Middle frontal gyrus (tissue), 1 donor: ENCODE measurements at regions not wholly inside any gene's neighbourhood (a gene's known extent, or its start where the extent isn't known, plus 50 kb on each side); places are given as distances from the start of the nearest gene placed in this dataset.

Experiments used
- DNase-seq: peaks from one replicate; pipeline ENCODE4 v3.0.0-alpha.2; 2015; ENCODE audit warnings: low spot score; ENCODE audit errors: extremely low spot score

DNA sequence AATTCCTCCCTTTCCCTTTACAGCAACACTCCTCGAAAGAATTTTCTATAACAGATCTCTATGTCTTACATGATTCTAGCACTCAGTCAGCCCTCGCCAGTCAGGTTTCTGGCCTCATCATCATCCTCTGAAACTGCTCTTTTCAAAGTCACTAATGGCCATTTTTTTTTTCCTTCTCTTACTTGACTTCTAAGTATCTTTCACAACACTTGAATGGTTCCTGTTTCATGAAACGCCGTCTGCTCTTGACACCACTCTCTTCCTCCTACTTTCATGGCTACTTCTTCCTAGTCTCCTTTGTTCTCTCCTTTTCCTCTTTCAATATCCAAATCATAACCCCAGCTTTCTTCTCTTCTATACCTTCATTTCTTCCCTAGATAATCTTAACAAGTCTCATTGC, 100.5 kb upstream of the NRP1 start:
- no peak for DNase-seq

DNA sequence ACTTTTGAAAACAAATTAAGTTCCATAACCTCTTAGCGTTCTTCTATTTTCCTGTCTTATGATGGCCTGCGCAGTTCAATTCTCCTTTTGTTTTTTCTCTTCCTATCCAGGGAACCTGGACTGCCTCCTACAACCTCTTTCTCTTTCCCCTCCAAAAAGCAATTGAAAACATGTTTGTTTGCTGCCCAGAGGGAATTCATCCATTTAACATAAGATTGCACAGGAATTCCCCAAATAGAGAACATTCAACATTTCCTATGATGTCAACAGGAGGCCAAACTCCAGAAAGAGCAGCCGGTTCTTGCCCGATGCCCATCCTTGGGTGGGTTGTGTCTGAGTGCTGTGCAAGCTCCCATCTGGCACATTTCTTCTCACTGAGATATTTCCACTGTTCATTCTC, 94.2 kb upstream of the NRP1 start:
- DNase-seq = no peak

- no peak for DNase-seq
Measured at GRCh38 chr10:33423154-33423529, 88.7 kb upstream of the NRP1 start.

DNA sequence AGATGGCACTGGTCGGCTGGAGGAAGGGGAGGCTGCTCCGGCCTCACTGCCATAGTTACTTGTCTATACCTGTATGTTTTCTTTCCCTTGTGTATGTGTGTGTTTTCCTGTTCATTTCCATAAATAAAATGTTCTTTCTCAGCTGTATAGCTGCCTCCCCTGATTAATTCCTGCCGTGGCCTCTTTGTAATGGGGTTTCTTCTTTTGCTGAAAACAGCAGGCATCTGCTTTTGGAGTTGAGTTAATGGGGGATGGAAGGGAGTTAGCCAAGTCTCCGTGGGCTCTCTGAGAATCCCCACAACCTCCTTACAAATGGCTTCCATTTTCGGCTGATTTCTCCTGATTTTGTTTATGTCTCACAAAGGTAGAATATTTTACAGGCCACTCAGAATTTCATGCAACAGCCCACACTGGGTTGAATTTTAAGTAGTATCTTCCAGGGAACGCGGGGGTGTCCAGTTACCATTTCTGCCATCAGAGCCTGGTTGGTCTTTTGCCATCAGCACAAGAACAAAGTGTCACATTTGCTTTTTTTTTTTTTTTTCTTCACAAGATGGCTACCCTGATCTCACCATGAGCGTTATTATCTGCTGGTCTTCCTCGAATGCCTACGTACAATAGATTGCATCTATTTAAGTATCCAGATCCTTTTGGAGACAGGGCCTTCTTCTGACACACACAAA, 88.1 kb upstream of the NRP1 start:
- no peak for DNase-seq

DNA sequence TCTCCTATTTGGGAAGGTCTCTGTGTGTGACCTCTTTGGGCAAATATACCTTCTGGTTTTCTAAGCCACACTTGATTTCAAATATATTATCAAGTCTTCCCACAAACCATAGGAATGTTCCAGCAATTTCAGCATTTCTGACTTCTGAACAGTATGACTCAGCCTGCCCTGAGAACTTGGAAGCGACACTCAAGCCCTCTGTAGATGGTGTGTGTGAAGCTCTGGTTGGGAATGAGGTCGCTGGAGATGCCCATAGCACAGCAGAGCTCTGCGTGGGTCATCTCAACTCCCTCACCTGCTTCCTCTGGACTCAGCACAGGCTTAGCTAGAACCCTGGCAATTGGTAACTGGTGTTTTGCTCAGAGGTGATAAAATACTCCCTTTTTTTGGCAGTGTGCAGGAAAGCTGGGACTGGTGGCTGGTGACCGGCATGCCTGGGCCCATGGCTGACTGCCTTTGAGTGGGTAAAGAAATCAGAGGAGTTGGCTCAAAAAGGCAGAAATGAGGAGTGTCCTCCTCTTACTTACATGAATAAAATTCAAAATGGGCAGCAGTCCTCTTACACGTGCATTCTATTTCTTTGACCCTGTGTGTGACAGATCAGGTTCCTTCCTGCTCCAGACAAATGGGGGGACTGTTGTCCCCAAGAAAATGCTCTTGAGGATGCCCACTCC, 87.5 kb upstream of the NRP1 start:
- no peak for DNase-seq

- no peak for DNase-seq
Measured at GRCh38 chr10:33419311-33419710, 84.8 kb upstream of the NRP1 start.

- DNase-seq = no peak
Measured at GRCh38 chr10:33418301-33418700, 83.8 kb upstream of the NRP1 start.

DNA sequence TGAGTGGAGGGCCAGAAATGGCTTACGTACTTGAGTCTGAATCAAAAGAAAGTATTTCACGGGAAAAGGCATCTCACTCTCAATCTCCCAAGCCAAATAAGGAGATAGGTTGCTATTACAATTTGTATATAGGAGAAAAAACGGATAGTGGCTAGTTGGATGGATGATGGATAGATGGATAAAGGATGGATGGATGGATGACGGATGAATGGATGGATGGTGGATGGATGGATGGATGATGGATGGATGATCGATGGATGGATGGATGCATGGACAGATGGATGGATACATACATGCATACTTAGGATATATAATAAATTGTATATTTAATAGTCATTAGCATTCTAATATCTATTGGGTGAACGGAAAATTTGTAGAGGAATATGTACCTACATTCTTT, 82.2 kb upstream of the NRP1 start:
- DNase-seq = no peak

GRCh38 chr10:33416209-33416608, 81.7 kb upstream of the NRP1 start:
- DNase-seq = no peak

GRCh38 chr10:33414841-33415240, 80.4 kb upstream of the NRP1 start:
- no peak for DNase-seq

DNA sequence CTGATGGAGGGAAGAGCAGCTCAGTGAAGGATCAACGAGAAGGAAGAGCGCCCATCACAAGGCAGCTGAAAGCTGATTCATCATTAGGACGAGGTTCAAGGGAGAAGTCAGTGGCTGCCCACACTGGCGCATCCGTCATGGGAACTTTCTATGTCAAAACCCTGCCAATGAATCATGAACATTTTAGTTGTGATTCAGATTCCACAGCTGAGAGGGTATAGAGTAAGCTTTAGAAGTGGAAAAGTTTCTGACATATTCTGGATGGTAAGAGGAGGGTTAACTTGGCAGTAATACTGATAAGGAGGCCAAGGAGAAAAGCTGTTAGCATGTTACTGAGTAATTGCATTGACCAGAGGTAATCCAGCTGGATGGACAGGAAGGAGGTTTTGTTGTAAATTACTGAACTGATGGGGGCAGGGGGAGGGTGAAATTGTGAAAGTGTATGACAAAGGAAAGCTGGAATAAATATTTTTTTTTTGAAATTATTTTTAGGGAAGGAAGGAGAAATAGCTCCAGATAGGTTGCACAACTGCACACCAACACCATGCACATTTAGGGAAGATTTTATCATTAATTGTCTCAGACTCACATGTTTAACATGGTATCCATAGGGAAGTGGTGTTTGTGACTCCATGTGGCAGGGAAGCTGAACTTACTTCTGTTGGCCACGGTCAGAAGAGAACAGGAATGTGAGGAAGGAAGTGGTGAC, 78.3 kb upstream of the NRP1 start:
- DNase-seq = no peak

DNA sequence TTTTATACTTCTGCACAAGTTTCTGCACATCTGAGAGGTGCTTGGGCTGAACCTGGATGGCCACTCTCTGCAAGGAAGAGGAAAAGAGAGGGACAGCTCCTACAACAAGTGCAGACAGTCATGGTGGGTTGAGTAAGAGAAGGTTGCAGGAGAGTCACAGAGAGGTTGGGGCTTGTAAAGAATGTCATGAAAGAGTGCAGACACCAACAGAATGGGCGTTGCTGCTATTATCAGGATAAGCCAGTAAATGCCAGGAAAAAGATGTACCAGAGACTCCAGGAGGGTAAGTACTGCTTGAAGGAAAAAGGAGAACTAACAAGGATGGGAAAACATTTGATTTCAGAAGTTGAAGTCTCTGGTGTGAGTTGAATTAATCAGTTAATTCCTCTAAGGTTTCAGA, 77.8 kb upstream of the NRP1 start:
- no peak for DNase-seq

GRCh38 chr10:33410860-33411234, 76.4 kb upstream of the NRP1 start:
- no peak for DNase-seq

GRCh38 chr10:33410096-33410859, 75.8 kb upstream of the NRP1 start:
- DNase-seq = no peak

- no peak for DNase-seq
Measured at GRCh38 chr10:33406596-33406995, 72.1 kb upstream of the NRP1 start.

DNA sequence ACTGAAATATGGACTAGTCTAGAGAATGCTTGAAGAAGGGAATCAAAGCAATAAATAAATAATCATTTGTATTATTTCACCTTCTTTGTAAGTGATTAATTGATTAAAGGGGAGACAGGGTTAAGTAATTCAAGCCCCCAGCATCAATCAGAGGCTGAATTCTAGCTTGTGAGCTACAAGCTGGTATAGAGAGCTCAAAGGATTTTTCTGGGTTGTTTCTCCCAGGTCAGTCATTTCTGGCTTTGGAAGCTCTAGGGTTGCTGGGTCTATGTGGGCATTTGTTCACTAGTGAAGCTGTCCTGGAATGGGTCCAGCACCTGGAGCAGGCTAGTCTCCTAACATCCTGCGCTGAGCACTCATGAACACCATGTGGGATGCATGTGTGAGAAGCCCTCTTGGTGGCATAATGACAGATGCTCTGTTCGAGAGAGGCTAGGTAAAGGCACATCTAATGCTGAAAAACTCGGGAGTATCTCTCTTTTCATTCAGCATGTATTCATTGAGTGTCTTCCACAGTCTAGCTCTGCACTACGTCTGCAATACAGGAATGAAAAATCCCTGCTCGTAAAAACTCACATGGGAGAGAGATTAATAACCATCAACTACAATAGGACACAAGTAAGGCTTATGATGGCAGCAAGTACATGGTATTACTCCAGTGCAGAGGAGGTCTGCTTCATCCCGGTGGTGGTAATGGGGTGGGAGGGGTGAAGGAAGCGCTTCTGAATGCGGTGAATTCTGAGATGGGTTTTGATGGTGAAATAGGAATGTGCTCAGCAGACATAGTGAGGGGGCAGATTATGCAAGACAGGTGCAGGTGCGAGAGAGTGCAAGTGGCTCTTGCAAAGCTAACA, 68.0 kb upstream of the NRP1 start:
- DNase-seq = no peak

- DNase-seq = no peak
Measured at GRCh38 chr10:33401300-33401699, 66.8 kb upstream of the NRP1 start.

- no peak for DNase-seq
Measured at GRCh38 chr10:33398796-33399195, 64.3 kb upstream of the NRP1 start.

DNA sequence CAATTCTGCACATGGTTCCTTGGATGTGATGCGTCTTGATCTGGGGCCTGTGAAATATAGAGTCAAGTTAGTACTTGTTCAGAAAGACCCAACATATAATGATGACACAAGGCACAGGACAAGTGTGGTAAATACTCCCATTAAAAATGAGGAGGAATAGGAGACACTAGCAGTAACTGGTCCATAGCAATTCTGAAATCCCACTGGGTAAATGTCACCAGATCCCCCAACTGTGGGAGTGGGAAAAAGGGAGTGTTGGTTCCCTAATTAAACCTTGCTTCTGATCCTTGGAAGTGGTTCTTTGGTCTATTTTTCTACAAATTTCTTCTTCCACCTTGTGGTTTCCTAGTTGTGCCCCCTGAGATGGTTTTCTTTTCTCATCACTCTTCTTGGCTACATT, 62.5 kb upstream of the NRP1 start:
- DNase-seq = no peak

GRCh38 chr10:33396279-33396678, 61.8 kb upstream of the NRP1 start:
- DNase-seq = no peak

DNA sequence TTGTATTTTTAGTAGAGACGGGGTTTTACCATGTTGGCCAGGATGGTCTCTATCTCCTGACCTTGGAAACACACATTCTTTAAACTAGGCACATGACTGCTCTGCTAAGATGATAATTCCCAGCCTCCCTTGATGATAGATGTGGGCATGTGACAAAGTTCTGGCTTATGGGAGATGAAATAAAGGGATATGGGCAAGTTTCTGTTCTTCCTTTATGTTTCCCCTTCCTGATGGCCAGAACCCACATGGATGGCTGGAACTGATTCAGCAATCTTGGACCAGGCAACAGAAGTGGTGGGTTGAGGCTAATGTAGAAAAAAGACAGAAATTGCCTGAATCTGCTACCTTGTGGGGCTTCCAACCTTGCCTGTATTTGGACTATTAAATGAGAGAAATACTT, 60.7 kb upstream of the NRP1 start:
- DNase-seq = no peak
